ENCODE measurements at regions not wholly inside any gene's neighbourhood (a gene's known extent, or its start where the extent isn't known, plus 50 kb on each side); places are given as distances from the start of the nearest gene placed in this dataset.
A peak's percentile ranks its signal among the peaks of the same experiment; 100 is the strongest.
"Not testable (repeated sequence)": the region's sequence is repeated elsewhere in the genome, so short reads cannot be mapped to it uniquely, and the experiment has no call there.

GRCh38 chr9:126169736-126170135 is 156.9 kb upstream of the MVB12B start:
- H3K36me3 ChIP-seq = no peaks in the 10 kb centered on the region
- no peak for DNase-seq
- H3K4me1 ChIP-seq = no peaks in the 10 kb centered on the region
- H3K4me3 ChIP-seq = no peak overlapping the region
- intact Hi-C loops (cut with DNase I; ENCODE audit: low total_unique reads) = no loop called here
- H3K9me3 ChIP-seq = no peaks in the 10 kb centered on the region
- peaks cover 0 to 21% of the 10 kb centered on the region in 2 donors for H3K27me3 ChIP-seq
- TF ChIP-seq CTCF (IDR thresholded peaks at IDR 0.05) = no peak
- no peak overlapping the region for H3K27ac ChIP-seq

GRCh38 chr9:126170286-126170823 is 156.3 kb upstream of the MVB12B start:
- Histone ChIP-seq H3K36me3 (no peaks in the 10 kb centered on the region), H3K4me3 (no peak overlapping the region), H3K9me3 (no peaks in the 10 kb centered on the region), H3K27ac (no peak overlapping the region), H3K27me3 (peaks cover 0 to 17% of the 10 kb centered on the region in 2 donors), H3K4me1 (no peaks in the 10 kb centered on the region)
- intact Hi-C loops (cut with DNase I; ENCODE audit: low total_unique reads) = no loop called here
- DNase-seq = peak in 1 of 2 donors; percentile 41
- no peak for TF ChIP-seq CTCF (IDR thresholded peaks at IDR 0.05)

- H3K4me1 ChIP-seq = no peaks in the 10 kb centered on the region
- H3K9me3 ChIP-seq = no peaks in the 10 kb centered on the region
- no peak overlapping the region for H3K4me3 ChIP-seq
- no peak for TF ChIP-seq CTCF (IDR thresholded peaks at IDR 0.05)
- H3K27me3 ChIP-seq = peaks cover 0 to 4% of the 10 kb centered on the region in 2 donors
- no peaks in the 10 kb centered on the region for H3K36me3 ChIP-seq
- DNase-seq = no peak
- no peak overlapping the region for H3K27ac ChIP-seq
- intact Hi-C loops (cut with DNase I; ENCODE audit: low total_unique reads) = no loop called here
Measured at GRCh38 chr9:126171641-126172040, 155.0 kb upstream of the MVB12B start.

- DNase-seq = no peak
- Histone ChIP-seq H3K4me1 (no peaks in the 10 kb centered on the region), H3K9me3 (no peaks in the 10 kb centered on the region), H3K27ac (no peak overlapping the region), H3K4me3 (no peak overlapping the region), H3K27me3 (peaks cover 0 to 4% of the 10 kb centered on the region in 2 donors), H3K36me3 (no peaks in the 10 kb centered on the region)
- intact Hi-C loops (cut with DNase I; ENCODE audit: low total_unique reads) = no loop called here
- TF ChIP-seq CTCF (IDR thresholded peaks at IDR 0.05) = no peak
Measured at GRCh38 chr9:126173401-126173800, 153.2 kb upstream of the MVB12B start.

GRCh38 chr9:126173929-126174328 is 152.7 kb upstream of the MVB12B start:
- no peaks in the 10 kb centered on the region for H3K36me3 ChIP-seq
- peaks cover 0 to 4% of the 10 kb centered on the region in 2 donors for H3K27me3 ChIP-seq
- no peak for DNase-seq
- H3K27ac ChIP-seq = no peak overlapping the region
- no peak overlapping the region for H3K4me3 ChIP-seq
- intact Hi-C loops (cut with DNase I; ENCODE audit: low total_unique reads) = no loop called here
- H3K9me3 ChIP-seq = no peaks in the 10 kb centered on the region
- H3K4me1 ChIP-seq = no peaks in the 10 kb centered on the region
- no peak for TF ChIP-seq CTCF (IDR thresholded peaks at IDR 0.05)

GRCh38 chr9:126183266-126183665 is 143.4 kb upstream of the MVB12B start:
- Histone ChIP-seq H3K27me3 (peaks cover 0 to 25% of the 10 kb centered on the region in 2 donors), H3K27ac (no peak overlapping the region), H3K4me3 (no peak overlapping the region), H3K4me1 (no peaks in the 10 kb centered on the region), H3K36me3 (no peaks in the 10 kb centered on the region), H3K9me3 (peaks cover 0 to 3% (median 0%) of the 10 kb centered on the region in 3 donors)
- no peak for DNase-seq
- intact Hi-C loops (cut with DNase I; ENCODE audit: low total_unique reads) = no loop called here
- TF ChIP-seq CTCF (IDR thresholded peaks at IDR 0.05) = no peak

- H3K36me3 ChIP-seq, H3K4me3 ChIP-seq: not testable (repeated sequence)
Measured at GRCh38 chr9:126190994-126191393, 135.6 kb upstream of the MVB12B start.

More at GRCh38 chr9:126190994-126191393, 135.6 kb upstream of the MVB12B start:
- H3K27me3 ChIP-seq; H3K9me3 ChIP-seq; intact Hi-C loops (cut with DNase I; ENCODE audit: low total_unique reads); DNase-seq; H3K27ac ChIP-seq; H3K4me1 ChIP-seq: not testable (repeated sequence)

Data from tibial artery (tissue), 4 donors.